Gastrocnemius medialis (tissue), 4 donors: ENCODE measurements at regions not wholly inside any gene's neighbourhood (a gene's known extent, or its start where the extent isn't known, plus 50 kb on each side); places are given as distances from the start of the nearest gene placed in this dataset.

Source experiments
- POLR2A ChIP-seq, 2 donors: fragments of 450-650 bp; IDR thresholded peaks; one replicate each; pipeline ENCODE4 v1.6.1; 2017; ENCODE audit warnings: antibody characterized with exemption in 2 of 2, mild to moderate bottlenecking in 2 of 2, moderate library complexity in 2 of 2
- TF ChIP-seq, protein P1 (sequence below), 5 experiments: fragments of 450-650 bp in 3 of 5; fragments of 200-600 bp in 2 of 5; sonication (generic) in 2 of 5; IDR thresholded peaks in 4 of 5; conservative IDR thresholded peaks in 1 of 5; 1 replicate in 4 of 5; 2 replicates in 1 of 5; pipeline ENCODE4 v1.5.1; 2016 to 2019; ENCODE audit warnings: antibody characterized with exemption in 5 of 5, mild to moderate bottlenecking in 3 of 5, moderate library complexity in 3 of 5

DNA sequence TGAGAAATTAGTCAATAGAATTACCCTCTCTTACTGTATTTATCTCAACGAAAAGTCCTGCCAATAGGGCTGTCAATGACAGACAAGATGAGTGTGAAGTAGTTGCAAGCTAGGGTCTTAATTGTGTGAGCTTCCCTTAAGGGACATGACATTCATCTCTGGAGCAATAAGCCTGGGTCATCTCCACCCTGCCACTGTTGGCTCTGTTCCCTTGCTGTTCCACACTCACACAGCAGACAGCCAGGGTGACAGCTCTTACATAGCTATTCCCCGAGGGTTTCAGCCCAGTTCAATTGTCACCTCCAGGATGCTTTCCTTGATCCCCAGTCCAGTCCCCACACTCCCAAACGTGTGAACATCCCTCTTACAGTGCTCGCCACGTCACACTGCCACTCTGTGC, 215.0 kb downstream of the NXPE2 start:
- no peak for TF ChIP-seq POLR2A (IDR thresholded peaks at IDR 0.05)
- TF ChIP-seq, protein P1, sequence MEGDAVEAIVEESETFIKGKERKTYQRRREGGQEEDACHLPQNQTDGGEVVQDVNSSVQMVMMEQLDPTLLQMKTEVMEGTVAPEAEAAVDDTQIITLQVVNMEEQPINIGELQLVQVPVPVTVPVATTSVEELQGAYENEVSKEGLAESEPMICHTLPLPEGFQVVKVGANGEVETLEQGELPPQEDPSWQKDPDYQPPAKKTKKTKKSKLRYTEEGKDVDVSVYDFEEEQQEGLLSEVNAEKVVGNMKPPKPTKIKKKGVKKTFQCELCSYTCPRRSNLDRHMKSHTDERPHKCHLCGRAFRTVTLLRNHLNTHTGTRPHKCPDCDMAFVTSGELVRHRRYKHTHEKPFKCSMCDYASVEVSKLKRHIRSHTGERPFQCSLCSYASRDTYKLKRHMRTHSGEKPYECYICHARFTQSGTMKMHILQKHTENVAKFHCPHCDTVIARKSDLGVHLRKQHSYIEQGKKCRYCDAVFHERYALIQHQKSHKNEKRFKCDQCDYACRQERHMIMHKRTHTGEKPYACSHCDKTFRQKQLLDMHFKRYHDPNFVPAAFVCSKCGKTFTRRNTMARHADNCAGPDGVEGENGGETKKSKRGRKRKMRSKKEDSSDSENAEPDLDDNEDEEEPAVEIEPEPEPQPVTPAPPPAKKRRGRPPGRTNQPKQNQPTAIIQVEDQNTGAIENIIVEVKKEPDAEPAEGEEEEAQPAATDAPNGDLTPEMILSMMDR (IDR thresholded peaks at IDR 0.05 in 4 of 5, conservative IDR thresholded peaks at IDR 0.05 in 1 of 5), result no peak
